GM21381 (cell line): ENCODE measurements at regions not wholly inside any gene's neighbourhood (a gene's known extent, or its start where the extent isn't known, plus 50 kb on each side); places are given as distances from the start of the nearest gene placed in this dataset.

Experiments
- ATAC-seq: cut with Tn5 transposase; IDR thresholded peaks from one replicate; pipeline ENCODE4 v1.9.1; 2021; ENCODE audit warnings: mild to moderate bottlenecking, moderate library complexity; ENCODE audit not compliant: unreplicated experiment

GRCh38 chr17:53891726-53892125, 69.0 kb downstream of the KIF2B start:
- no peak for ATAC-seq

DNA sequence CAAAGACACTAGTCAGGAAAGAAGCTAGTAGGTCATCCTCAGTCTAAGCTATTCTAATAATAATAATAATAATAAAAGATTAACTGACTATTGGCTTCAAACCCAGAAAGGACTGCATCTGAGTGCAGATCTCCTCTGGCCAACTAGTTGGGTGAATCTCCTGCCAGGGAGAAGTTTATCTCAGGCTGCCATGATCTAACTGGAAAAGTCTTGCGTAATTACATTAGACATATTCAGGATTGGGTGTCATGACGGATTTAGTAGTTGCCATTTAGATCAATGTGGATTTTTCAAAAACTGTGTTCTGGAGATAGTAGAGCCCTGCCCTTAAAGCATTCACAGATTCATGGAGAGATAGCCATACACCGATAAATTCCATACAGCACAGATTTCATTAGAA, 69.5 kb downstream of the KIF2B start:
- no peak for ATAC-seq

DNA sequence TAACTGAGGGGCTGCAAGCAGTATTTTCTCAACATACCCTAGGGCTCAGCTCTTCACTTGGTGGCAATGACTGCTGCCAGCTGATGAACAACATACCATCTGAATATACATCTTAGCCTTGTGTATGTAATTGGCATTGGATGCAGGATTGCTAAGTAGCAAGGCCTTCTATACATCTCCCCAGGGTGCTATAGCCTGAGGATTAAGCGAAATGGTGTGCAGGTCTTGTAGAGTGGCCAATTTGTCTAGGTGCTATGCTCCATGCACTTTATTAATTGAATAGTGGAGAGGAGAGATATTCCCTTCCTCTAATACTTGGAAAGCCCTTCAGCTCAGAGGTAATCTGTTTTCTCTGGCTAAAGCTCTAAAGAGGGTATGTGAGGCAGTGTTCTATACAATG, 71.9 kb downstream of the KIF2B start:
- ATAC-seq: no peak

DNA sequence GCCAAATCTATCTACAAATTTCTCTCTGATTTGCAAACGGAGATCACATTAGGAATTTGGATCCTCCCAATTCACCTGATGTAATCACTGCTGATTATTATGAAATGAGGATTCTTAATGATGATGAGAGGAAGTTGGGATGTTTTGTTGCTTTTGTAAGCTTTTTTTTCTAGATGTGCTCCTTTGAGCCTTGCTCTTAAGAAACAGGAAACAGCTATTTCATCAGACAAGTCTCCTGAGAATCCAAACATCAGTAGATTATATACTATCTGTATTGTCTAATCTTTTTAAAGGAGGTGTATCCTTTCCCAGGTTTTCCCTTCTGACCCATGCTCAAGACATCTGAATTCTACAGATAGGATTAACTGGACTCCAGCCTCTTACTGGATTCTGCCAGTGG, 73.3 kb downstream of the KIF2B start:
- ATAC-seq: no peak

DNA sequence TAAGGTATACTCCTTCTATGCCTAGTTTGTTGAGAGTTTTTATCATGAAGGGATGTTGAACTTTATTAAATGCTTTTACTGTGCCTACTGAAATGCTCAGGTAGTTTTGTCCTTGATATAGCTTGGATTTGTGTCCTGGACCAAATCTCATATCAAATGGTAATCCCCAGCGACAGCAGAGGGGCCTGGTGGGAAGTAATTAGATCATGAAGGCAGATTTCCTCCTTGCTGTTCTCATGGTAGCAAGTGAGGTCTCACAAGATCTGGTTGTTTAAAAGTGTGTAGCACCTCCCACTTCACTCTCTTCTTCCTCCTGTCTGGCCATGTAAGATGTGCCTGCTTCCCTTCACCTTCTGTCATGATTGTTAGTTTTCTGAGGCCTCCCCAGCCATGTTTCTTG, 78.2 kb downstream of the KIF2B start:
- no peak for ATAC-seq

DNA sequence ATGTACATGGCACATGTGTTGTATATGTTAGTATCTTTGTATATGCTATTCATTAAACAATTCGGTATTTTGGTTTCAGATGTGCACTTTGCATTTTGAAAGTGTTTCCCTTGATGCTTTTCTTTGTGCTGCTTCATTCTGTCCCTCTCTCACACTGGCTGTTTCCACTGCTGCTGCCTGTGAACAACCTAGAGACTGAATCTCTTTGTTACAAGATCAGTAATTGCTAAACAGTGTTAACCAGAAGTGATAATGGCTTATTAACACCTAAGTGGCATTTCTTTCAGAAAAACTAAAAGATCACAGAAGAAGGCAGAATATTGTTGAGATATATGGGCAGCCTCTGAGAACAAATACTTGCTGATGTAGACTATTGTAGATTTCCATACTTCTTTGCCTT, 84.7 kb downstream of the KIF2B start:
- ATAC-seq: no peak

DNA sequence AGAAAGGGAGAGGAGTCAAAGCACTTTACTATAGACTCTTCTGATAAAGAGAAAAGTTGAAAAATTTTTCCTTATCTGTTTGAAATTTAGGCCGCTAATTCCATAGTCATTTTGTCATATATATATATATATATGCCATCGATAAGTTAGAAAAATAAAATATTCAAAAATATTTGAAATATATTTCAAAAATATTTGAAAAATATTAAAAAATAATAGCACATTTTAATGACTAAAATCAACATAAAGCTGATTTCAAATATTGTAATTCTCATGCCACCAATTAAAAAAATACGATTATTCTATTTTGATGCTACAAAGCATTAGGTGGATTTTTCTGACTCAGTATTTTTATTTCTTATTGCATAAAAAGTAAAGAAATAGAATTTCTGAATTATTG, 87.1 kb downstream of the KIF2B start:
- ATAC-seq: no peak

DNA sequence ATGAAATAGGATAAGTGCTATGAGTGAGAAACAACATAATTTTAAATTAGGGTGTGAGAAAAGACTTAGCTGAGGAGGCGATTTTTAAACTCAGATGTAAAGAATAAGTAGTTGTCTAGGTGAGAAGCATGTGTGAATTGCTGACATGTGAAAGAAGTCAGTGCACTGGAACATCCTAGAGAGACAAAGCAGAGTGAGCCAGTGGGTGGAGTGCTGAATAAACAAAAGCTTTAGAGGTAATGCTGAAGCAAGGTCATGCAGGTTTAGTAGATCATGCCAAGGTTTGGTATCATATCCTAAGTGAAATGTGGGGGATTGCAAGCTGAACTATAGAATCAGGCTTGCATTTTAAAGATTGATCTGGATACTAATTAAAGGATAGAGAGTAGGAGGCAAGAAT, 89.4 kb downstream of the KIF2B start:
- ATAC-seq: no peak

DNA sequence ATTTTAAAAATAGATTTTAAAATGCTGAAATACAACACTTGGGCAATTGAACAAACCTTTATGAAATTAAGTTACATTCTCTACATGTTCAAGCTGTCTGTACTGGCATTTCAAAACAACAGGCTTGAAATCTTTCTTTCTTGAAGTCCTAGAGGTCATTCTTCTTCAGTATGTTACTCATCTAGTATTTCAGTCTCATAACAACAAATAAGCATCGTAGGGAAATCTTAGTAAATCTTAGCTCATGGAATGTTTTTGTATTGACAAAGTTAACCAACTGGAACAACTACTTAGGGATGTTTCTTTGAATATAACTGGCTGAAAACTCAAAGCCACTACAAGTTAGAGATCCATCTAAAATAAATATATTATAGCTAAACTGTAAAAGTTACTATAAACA, 96.6 kb downstream of the KIF2B start:
- no peak for ATAC-seq

- ATAC-seq: no peak
Measured at GRCh38 chr17:53924530-53925455, 102.1 kb downstream of the KIF2B start.

DNA sequence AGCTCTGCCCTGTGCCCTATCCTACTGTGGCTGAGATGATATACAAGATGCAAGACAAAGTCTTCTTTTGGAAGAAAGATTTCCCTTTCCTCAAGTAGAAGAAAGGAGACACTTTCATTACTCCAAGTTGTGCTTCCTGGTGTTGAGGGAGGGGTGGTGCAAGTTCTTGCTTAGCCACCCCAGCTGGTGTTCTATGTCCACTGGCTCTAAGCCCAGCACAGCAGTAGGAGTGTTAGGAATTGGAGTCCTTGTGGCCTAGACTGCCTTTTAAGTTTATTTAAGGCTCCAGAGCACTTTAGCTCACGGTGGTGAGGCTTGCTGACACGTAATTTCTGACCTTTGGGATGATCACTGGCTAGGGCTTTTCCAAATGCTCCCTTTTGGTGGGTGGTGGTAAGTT, 109.7 kb downstream of the KIF2B start:
- no peak for ATAC-seq

DNA sequence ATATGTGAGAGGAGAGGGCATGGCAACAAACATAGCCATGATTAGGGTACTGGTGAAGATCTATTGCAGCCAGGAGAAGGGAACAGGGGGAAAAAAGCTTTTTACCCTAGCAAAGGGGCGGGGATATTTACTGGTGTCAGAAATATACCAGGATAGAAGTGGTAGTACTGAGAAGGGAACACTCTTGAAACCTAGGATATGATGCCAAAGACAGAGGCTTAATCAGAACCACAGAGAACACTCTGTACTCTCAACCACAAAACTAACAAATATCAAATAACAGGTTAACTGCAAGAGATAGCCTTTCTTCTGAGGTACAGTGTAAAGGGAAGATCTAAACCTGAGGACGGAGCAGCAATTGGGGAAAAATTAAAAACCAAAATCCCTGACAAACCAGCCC, 112.2 kb downstream of the KIF2B start:
- no peak for ATAC-seq

- no peak for ATAC-seq
Measured at GRCh38 chr17:53941231-53941630, 118.5 kb downstream of the KIF2B start.

DNA sequence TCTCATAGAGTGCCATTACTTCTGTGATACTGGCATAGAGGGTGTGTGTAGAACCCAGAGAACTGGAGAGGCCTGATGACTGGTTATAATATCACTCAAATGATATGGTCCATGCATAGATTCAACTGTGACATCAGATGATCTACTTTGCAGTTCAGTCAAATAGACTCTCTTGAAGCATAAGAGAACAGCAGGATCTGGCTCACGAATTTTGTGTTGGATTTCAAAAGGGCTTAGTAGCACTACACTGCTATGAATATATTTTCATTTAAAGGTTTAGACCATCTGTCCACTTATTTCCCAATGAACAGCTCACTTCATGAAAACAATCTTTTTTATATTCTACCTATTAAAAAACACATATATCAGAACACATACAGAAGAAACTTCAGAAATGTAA, 119.7 kb downstream of the KIF2B start:
- ATAC-seq: no peak

GRCh38 chr17:53942898-53943297, 120.2 kb downstream of the KIF2B start:
- no peak for ATAC-seq

- ATAC-seq: no peak
Measured at GRCh38 chr17:53948323-53948722, 125.6 kb downstream of the KIF2B start.

GRCh38 chr17:53949473-53950090, 126.9 kb downstream of the KIF2B start:
- no peak for ATAC-seq

DNA sequence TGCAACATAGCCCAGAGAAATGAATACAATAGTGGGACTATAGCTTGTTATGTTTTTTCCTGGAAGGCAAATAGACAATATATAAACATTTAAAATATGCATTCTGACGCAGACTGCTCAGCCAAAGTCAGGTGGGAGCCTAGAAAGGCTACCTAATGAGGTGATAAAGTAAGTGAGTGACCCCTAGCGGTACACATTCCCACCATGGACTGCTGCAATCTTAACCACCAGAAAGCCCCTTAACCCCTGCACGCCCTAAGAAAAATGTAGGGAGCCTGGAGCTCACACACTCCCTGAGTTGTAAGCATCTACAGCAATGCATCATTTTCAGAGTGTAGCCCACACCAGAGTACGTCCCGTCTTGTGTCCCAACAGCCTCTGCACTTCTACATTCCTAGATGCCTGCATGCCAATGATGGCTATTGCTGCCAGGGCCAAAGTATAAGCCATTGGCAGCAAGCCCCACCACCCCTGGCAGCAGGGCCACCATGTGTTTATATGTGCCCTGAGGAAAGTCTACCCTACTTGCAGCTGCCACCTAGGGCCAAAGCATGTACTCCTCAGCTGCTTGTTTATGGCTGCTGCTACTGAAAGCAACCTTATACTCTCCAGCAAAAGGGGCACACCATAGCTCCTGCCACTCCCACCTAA, 127.6 kb downstream of the KIF2B start:
- ATAC-seq: no peak

DNA sequence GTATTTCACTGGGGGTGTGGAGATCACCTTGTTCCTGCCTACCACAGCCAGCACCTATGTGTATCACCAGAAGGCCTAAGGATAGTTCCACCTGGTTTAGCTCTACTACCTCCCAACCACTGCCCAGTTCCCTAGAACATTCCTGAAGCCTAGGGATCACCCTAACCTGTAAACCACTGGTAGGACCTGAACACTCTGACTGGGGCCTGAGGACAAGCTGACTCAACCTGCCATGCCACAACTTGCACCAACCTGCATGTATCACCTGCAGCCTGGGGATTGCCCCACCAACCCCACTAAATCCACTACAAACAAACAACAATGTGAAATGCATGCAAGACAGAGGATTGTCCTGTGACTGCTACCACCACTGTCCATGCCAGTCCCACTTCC, 128.1 kb downstream of the KIF2B start:
- no peak for ATAC-seq

DNA sequence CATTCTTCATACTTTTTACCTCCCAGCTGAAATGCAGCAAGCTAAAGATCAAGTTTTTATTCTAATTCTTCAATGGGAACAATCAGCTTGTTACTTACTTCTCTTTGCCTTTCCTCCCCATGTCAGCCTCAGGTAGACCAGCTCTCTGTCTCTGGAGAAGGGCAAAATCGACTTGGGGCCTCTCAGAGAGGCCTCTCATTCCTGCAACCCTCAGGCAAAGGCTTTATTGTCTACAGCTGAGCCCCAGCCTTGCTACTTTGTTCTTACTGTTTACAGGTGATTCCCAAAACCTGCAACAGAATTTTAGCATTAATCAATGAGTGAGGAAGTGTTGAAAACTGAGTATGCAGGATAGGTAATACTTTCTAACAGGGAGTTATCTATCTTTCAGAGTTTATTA, 148.6 kb downstream of the KIF2B start:
- no peak for ATAC-seq

- ATAC-seq: no peak
Measured at GRCh38 chr17:53979991-53980390, 157.3 kb downstream of the KIF2B start.

DNA sequence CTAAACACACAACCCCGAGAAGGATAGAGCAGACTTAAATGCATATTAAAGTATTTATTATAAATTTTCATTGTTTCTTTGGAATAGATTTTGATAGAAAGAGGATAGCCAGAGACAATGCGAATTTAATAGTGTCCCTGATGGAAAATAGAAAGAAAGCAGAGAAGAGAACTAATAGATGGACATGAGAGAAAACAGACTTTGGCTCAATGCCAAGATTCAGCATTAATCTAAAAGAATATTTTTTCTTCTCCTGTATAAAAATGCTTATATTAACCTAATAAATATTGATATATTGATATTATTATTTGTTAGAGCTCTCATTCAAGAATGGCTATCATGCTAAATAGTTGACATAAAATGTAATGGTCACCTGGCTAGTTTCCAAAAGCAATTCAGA, 173.4 kb downstream of the KIF2B start:
- no peak for ATAC-seq
